Activated naive CD4-positive, alpha-beta T cell treated with anti-CD3 and anti-CD28 coated beads, Interleukin-2, amount 10 ng/mL, durations not matched to agents 7 days and 5 days (primary cell): ENCODE measurements at regions not wholly inside any gene's neighbourhood (a gene's known extent, or its start where the extent isn't known, plus 50 kb on each side); places are given as distances from the start of the nearest gene placed in this dataset.

Experiments used
- CTCF ChIA-PET: fragments of 350-600 bp; sonication (Branson Sonifier 250); formaldehyde crosslinking; loops from one replicate; lab custom pipeline; 2021; ENCODE audit warnings: antibody characterized with exemption; lab: Charles Lee
- DNase-seq: peaks from one replicate; pipeline ENCODE4 v3.0.0-alpha.2; 2020
- H3K27ac Mint-ChIP-seq: one replicate; pipeline ENCODE4 v1.8.0; 2021; ENCODE audit warnings: mild to moderate bottlenecking, moderate library complexity, mixed read lengths
- H3K27me3 Mint-ChIP-seq: one replicate; pipeline ENCODE4 v1.8.0; 2021; ENCODE audit warnings: mild to moderate bottlenecking, mixed read lengths
- H3K36me3 Mint-ChIP-seq: one replicate; pipeline ENCODE4 v1.8.0; 2021; ENCODE audit warnings: mixed read lengths
- H3K4me1 Mint-ChIP-seq: one replicate; pipeline ENCODE4 v1.8.0; 2021; ENCODE audit warnings: mixed read lengths
- H3K4me3 Mint-ChIP-seq: one replicate; pipeline ENCODE4 v1.8.0; 2021; ENCODE audit warnings: mild to moderate bottlenecking, moderate library complexity, mixed read lengths
- H3K9me3 Mint-ChIP-seq: one replicate; pipeline ENCODE4 v1.8.0; 2021; ENCODE audit warnings: mixed read lengths

GRCh38 chr1:25074351-25075227 lies 144.5 kb upstream of the RUNX3 start:
- Mint-ChIP-seq H3K4me3 (no peak overlapping the region), H3K27ac (no peak overlapping the region), H3K36me3 (no peaks in the 10 kb centered on the region), H3K4me1 (no peaks in the 10 kb centered on the region), H3K9me3 (peaks cover 8% of the 10 kb centered on the region), H3K27me3 (peaks cover 43% of the 10 kb centered on the region)
- CTCF ChIA-PET, result no interaction called here
- DNase-seq, result no peak

GRCh38 chr1:25073640-25074270 lies 143.7 kb upstream of the RUNX3 start:
- Mint-ChIP-seq H3K27ac (no peak overlapping the region), H3K9me3 (peaks cover 8% of the 10 kb centered on the region), H3K36me3 (no peaks in the 10 kb centered on the region), H3K4me1 (no peaks in the 10 kb centered on the region), H3K27me3 (peaks cover 47% of the 10 kb centered on the region), H3K4me3 (no peak overlapping the region)
- DNase-seq, result no peak
- CTCF ChIA-PET, result no interaction called here

GRCh38 chr1:25072461-25072860 lies 142.4 kb upstream of the RUNX3 start:
- CTCF ChIA-PET, result interaction anchor here (1.2 kb wide), 1 partner anchor 8 kb away, joined by 3 read pairs; no protein-coding TSS in a partner anchor
- DNase-seq, result no peak
- H3K4me3 Mint-ChIP-seq, result no peak overlapping the region
- H3K4me1 Mint-ChIP-seq, result no peaks in the 10 kb centered on the region
- H3K36me3 Mint-ChIP-seq, result no peaks in the 10 kb centered on the region
- peaks cover 8% of the 10 kb centered on the region for H3K9me3 Mint-ChIP-seq
- no peak overlapping the region for H3K27ac Mint-ChIP-seq
- H3K27me3 Mint-ChIP-seq, result peaks cover 60% of the 10 kb centered on the region

GRCh38 chr1:25068829-25069228 lies 138.8 kb upstream of the RUNX3 start:
- H3K27ac Mint-ChIP-seq, result no peak overlapping the region
- peak; percentile 57 for DNase-seq
- H3K4me3 Mint-ChIP-seq, result no peak overlapping the region

GRCh38 chr1:25068316-25068715 lies 138.2 kb upstream of the RUNX3 start:
- Mint-ChIP-seq H3K27ac (no peak overlapping the region), H3K4me3 (no peak overlapping the region), H3K27me3 (peaks cover 78% of the 10 kb centered on the region), H3K9me3 (no peaks in the 10 kb centered on the region), H3K36me3 (no peaks in the 10 kb centered on the region), H3K4me1 (peaks cover 4% of the 10 kb centered on the region)
- CTCF ChIA-PET, result interaction anchor here (1.4 kb wide), 1 partner anchor 33 kb away, joined by 3 read pairs; no protein-coding TSS in a partner anchor
- no peak for DNase-seq

More at GRCh38 chr1:25068829-25069228, 138.8 kb upstream of the RUNX3 start:
- Mint-ChIP-seq H3K27me3 (peaks cover 74% of the 10 kb centered on the region), H3K4me1 (peaks cover 4% of the 10 kb centered on the region), H3K9me3 (no peaks in the 10 kb centered on the region), H3K36me3 (no peaks in the 10 kb centered on the region)
- CTCF ChIA-PET, result interaction anchor here (1.3 to 2.9 kb wide), 3 partner anchors 14 to 32 kb away, joined by 3 to 10 read pairs (median 3); no protein-coding TSS in a partner anchor

GRCh38 chr1:25067518-25068251 lies 137.6 kb upstream of the RUNX3 start:
- peaks cover 82% of the 10 kb centered on the region for H3K27me3 Mint-ChIP-seq
- H3K4me1 Mint-ChIP-seq, result peaks cover 4% of the 10 kb centered on the region
- H3K9me3 Mint-ChIP-seq, result no peaks in the 10 kb centered on the region
- H3K27ac Mint-ChIP-seq, result no peak overlapping the region
- CTCF ChIA-PET, result no interaction called here
- H3K4me3 Mint-ChIP-seq, result no peak overlapping the region
- no peaks in the 10 kb centered on the region for H3K36me3 Mint-ChIP-seq
- no peak for DNase-seq

GRCh38 chr1:25066731-25067517 lies 136.8 kb upstream of the RUNX3 start:
- DNase-seq, result no peak
- peaks cover 4% of the 10 kb centered on the region for H3K4me1 Mint-ChIP-seq
- H3K27ac Mint-ChIP-seq, result no peak overlapping the region
- peaks cover 82% of the 10 kb centered on the region for H3K27me3 Mint-ChIP-seq
- no peaks in the 10 kb centered on the region for H3K9me3 Mint-ChIP-seq
- H3K36me3 Mint-ChIP-seq, result no peaks in the 10 kb centered on the region
- CTCF ChIA-PET, result interaction anchor here (0.8 to 1.7 kb wide), 2 partner anchors 17 to 82 kb away, joined by 3 to 4 read pairs; no protein-coding TSS in a partner anchor
- H3K4me3 Mint-ChIP-seq, result no peak overlapping the region

GRCh38 chr1:25066256-25066655 lies 136.2 kb upstream of the RUNX3 start:
- no peaks in the 10 kb centered on the region for H3K9me3 Mint-ChIP-seq
- no peak overlapping the region for H3K27ac Mint-ChIP-seq
- H3K36me3 Mint-ChIP-seq, result no peaks in the 10 kb centered on the region
- H3K4me3 Mint-ChIP-seq, result no peak overlapping the region
- peaks cover 82% of the 10 kb centered on the region for H3K27me3 Mint-ChIP-seq
- peaks cover 4% of the 10 kb centered on the region for H3K4me1 Mint-ChIP-seq
- CTCF ChIA-PET, result interaction anchor here (0.5 to 1.7 kb wide), 4 partner anchors 17 to 225 kb away, joined by 3 to 4 read pairs (median 3); no protein-coding TSS in a partner anchor
- DNase-seq, result no peak

GRCh38 chr1:25065795-25066238 lies 135.7 kb upstream of the RUNX3 start:
- Mint-ChIP-seq H3K9me3 (no peaks in the 10 kb centered on the region), H3K4me1 (peaks cover 4% of the 10 kb centered on the region), H3K27ac (no peak overlapping the region), H3K27me3 (peaks cover 80% of the 10 kb centered on the region), H3K4me3 (no peak overlapping the region), H3K36me3 (no peaks in the 10 kb centered on the region)
- DNase-seq, result no peak
- CTCF ChIA-PET, result interaction anchor here (0.5 to 1.7 kb wide), 4 partner anchors 18 to 224 kb away, joined by 3 to 4 read pairs (median 3); no protein-coding TSS in a partner anchor

- H3K4me1 Mint-ChIP-seq, result peaks cover 4% of the 10 kb centered on the region
- H3K9me3 Mint-ChIP-seq, result no peaks in the 10 kb centered on the region
- H3K4me3 Mint-ChIP-seq, result no peak overlapping the region
- no peak for DNase-seq
- no peak overlapping the region for H3K27ac Mint-ChIP-seq
- H3K27me3 Mint-ChIP-seq, result peaks cover 75% of the 10 kb centered on the region
- CTCF ChIA-PET, result interaction anchor here (1.7 to 2.6 kb wide), 2 partner anchors 36 to 84 kb away, joined by 4 to 8 read pairs; no protein-coding TSS in a partner anchor
- H3K36me3 Mint-ChIP-seq, result no peaks in the 10 kb centered on the region
Observed at GRCh38 chr1:25065321-25065721, 135.2 kb upstream of the RUNX3 start.

GRCh38 chr1:25064465-25065240 lies 134.6 kb upstream of the RUNX3 start:
- Mint-ChIP-seq H3K27ac (no peak overlapping the region), H3K4me1 (peaks cover 4% of the 10 kb centered on the region), H3K9me3 (no peaks in the 10 kb centered on the region), H3K36me3 (no peaks in the 10 kb centered on the region), H3K4me3 (no peak overlapping the region), H3K27me3 (peaks cover 73% of the 10 kb centered on the region)
- CTCF ChIA-PET, result interaction anchor here (0.9 to 2.6 kb wide), 3 partner anchors 36 to 132 kb away, joined by 3 to 8 read pairs (median 4); no protein-coding TSS in a partner anchor
- no peak for DNase-seq

- CTCF ChIA-PET, result interaction anchor here (0.9 to 2.6 kb wide), 3 partner anchors 37 to 131 kb away, joined by 3 to 8 read pairs (median 4); no protein-coding TSS in a partner anchor
- H3K4me1 Mint-ChIP-seq, result peaks cover 4% of the 10 kb centered on the region
- no peak for DNase-seq
- H3K9me3 Mint-ChIP-seq, result no peaks in the 10 kb centered on the region
- H3K27ac Mint-ChIP-seq, result peak overlapping the region; percentile 53
- no peaks in the 10 kb centered on the region for H3K36me3 Mint-ChIP-seq
- H3K4me3 Mint-ChIP-seq, result no peak overlapping the region
- H3K27me3 Mint-ChIP-seq, result peaks cover 70% of the 10 kb centered on the region
Observed at GRCh38 chr1:25063591-25064416, 133.7 kb upstream of the RUNX3 start.
